Muscle layer of duodenum (tissue), 2 donors: ENCODE measurements at regions not wholly inside any gene's neighbourhood (a gene's known extent, or its start where the extent isn't known, plus 50 kb on each side); places are given as distances from the start of the nearest gene placed in this dataset.
"Not testable (repeated sequence)": the region's sequence is repeated elsewhere in the genome, so short reads cannot be mapped to it uniquely, and the experiment has no call there.

Source experiments
- H3K27ac ChIP-seq: one replicate; pipeline ENCODE4 v1.7.0; 2013; ENCODE audit warnings: mild to moderate bottlenecking, low read length
- H3K27me3 ChIP-seq: one replicate; pipeline ENCODE4 v1.7.0; 2013; ENCODE audit warnings: low read depth, mild to moderate bottlenecking, control low read depth, low read length
- H3K36me3 ChIP-seq, 2 donors: one replicate each; pipeline ENCODE4 v1.7.0; 2013; ENCODE audit warnings: low read length in 2 of 2, control low read depth in 1 of 2, mild to moderate bottlenecking in 1 of 2; ENCODE audit not compliant: insufficient read depth in 2 of 2, control insufficient read depth in 1 of 2
- H3K4me1 ChIP-seq, 2 donors: one replicate each; pipeline ENCODE4 v1.7.0; 2013; ENCODE audit warnings: low read length in 2 of 2, mild to moderate bottlenecking in 2 of 2, control low read depth in 1 of 2, moderate library complexity in 1 of 2; ENCODE audit not compliant: insufficient read depth in 2 of 2, control insufficient read depth in 1 of 2
- H3K4me3 ChIP-seq, 2 donors: one replicate each; pipeline ENCODE4 v1.7.0; 2013; ENCODE audit warnings: low read length in 2 of 2, low read depth in 1 of 2, mild to moderate bottlenecking in 1 of 2
- H3K9me3 ChIP-seq, 2 donors: one replicate each; pipeline ENCODE4 v1.7.0; 2013; ENCODE audit warnings: low read length in 2 of 2, control low read depth in 1 of 2, mild to moderate bottlenecking in 1 of 2; ENCODE audit not compliant: control insufficient read depth in 1 of 2
- donor health status: healthy.

DNA sequence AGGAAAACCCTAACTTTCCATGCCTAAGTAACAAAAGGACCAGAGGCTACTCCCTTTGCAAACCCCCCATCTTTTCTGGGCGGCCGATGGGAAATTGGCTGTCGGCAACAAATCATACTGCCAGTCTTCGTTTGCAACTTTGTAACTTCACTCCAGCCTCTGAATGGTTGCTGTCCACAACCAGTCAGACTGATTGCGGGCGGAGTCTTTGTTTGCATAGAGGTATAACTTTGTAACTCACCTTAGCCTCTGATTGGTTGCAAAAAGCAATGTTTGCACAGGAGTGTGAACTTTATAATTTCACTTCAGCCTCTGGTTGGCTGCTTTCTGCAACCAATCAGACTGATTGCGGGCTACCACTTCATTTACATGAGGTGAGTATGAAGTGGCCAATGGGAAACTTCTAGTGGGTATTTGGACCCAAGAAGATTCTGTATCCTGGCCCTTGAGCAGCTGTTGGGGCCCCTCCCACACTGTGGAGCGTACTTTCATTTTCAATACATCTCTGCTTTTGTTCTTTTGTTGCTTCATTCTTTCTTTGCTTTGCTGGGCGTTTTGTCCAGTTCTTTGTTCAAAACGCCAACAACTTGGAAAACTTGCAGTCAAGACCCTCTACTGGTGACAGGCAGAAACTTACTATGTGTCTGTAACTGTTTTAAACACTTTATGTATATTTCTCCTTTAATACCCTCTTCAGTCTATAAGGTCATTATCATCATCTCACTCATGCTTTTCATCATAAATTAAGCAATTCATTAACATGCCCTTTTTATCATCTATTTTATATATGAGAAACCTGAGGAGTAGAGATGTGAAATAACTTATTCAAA, 55.8 kb upstream of the PPP1R12A start:
- H3K4me3 ChIP-seq, H3K36me3 ChIP-seq, H3K27ac ChIP-seq, H3K4me1 ChIP-seq, H3K27me3 ChIP-seq, H3K9me3 ChIP-seq: not testable (repeated sequence)

- H3K4me3 ChIP-seq = no peak overlapping the region
- no peaks in the 10 kb centered on the region for H3K9me3 ChIP-seq
- no peaks in the 10 kb centered on the region for H3K36me3 ChIP-seq
- H3K4me1 ChIP-seq = no peaks in the 10 kb centered on the region
- no peak overlapping the region for H3K27ac ChIP-seq
- no peaks in the 10 kb centered on the region for H3K27me3 ChIP-seq
Measured at GRCh38 chr12:79988368-79988767, 53.5 kb upstream of the PPP1R12A start.

DNA sequence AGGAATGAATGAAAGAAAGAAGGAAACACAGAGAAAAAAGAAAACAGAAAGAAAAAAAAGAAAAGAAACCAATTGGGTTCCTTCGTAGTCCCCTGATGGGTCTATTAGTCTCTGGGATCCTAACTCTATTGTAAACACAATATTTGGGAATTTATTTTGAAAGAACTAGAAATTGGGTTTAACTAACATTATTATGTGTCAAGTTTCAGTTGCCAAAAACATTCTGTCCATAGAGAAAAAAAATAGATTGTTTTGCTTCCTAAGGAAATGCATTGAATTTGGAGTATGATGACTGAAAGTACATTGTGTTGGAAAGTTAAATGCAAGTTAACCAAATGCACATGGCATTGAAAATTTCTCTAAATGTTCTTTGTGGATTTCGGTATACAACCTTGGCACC, 52.8 kb upstream of the PPP1R12A start:
- H3K27me3 ChIP-seq = no peaks in the 10 kb centered on the region
- no peak overlapping the region for H3K27ac ChIP-seq
- H3K4me1 ChIP-seq = no peaks in the 10 kb centered on the region
- no peaks in the 10 kb centered on the region for H3K36me3 ChIP-seq
- H3K4me3 ChIP-seq = no peak overlapping the region
- no peaks in the 10 kb centered on the region for H3K9me3 ChIP-seq
